B cell (primary cell): ENCODE measurements at regions not wholly inside any gene's neighbourhood (a gene's known extent, or its start where the extent isn't known, plus 50 kb on each side); places are given as distances from the start of the nearest gene placed in this dataset.

Experiments
- ATAC-seq: fragments of 200-7000 bp; cut with Tn5 transposase; one replicate; pipeline ENCODE4 v1.10.0; 2021; ENCODE audit warnings: low read depth, mild to moderate bottlenecking, moderate number of reproducible peaks, moderate library complexity
- CTCF ChIA-PET: fragments of 350-600 bp; sonication (Branson Sonifier 250); formaldehyde crosslinking; loops from one replicate; lab custom pipeline; 2021; ENCODE audit warnings: antibody characterized with exemption, inconsistent platforms; lab: Charles Lee
- POLR2A ChIA-PET: fragments of 350-600 bp; sonication (Branson Sonifier 250); formaldehyde crosslinking; loops from one replicate; lab custom pipeline; 2021; ENCODE audit warnings: antibody characterized with exemption; lab: Charles Lee
- DNase-seq: peaks from one replicate; pipeline ENCODE4 v3.0.0; 2013
- H2AFZ ChIP-seq: 2 replicates; pipeline ENCODE4 v1.6.1; 2012; ENCODE audit warnings: mild to moderate bottlenecking, low read depth, low read length; ENCODE audit not compliant: insufficient read depth, poor library complexity, severe bottlenecking
- H3K27ac ChIP-seq, 2 donors: 1 replicate in 1 of 2; 2 replicates in 1 of 2; pipeline ENCODE4 v1.5.1; 2012 to 2013; ENCODE audit warnings: low read length in 2 of 2, mild to moderate bottlenecking in 2 of 2, moderate library complexity in 1 of 2
- H3K27me3 ChIP-seq, 4 experiments: fragments of 200-600 bp in 1 of 4; sonication (generic) in 1 of 4; replicated peaks in 1 of 4; 1 replicate in 2 of 4; 2 replicates in 2 of 4; pipeline versions ENCODE4 v1.6.1 to v1.7.0; 2013 to 2016; ENCODE audit warnings: low read length in 3 of 4, mild to moderate bottlenecking in 2 of 4, mixed read lengths in 1 of 4, moderate library complexity in 1 of 4; ENCODE audit not compliant: insufficient read depth in 4 of 4, control insufficient read depth in 3 of 4; ENCODE audit errors: control extremely low read depth in 1 of 4
- H3K36me3 ChIP-seq, 2 experiments: replicated peaks in 1 of 2; 1 replicate in 1 of 2; 2 replicates in 1 of 2; pipeline versions ENCODE4 v1.6.1 to v1.7.1; 2013; ENCODE audit warnings: low read length in 1 of 2; ENCODE audit not compliant: insufficient read depth in 2 of 2, control insufficient read depth in 1 of 2; ENCODE audit errors: control extremely low read depth in 1 of 2, extremely low read depth in 1 of 2
- H3K4me1 ChIP-seq, 2 donors: fragments of 200-600 bp in 1 of 2; sonication (generic) in 1 of 2; 1 replicate in 1 of 2; 2 replicates in 1 of 2; pipeline versions ENCODE4 v1.5.1 to v1.6.1; 2013 to 2017; ENCODE audit warnings: low read length in 2 of 2; ENCODE audit not compliant: control insufficient read depth in 2 of 2, insufficient read depth in 2 of 2
- H3K4me2 ChIP-seq: replicated peaks from 2 replicates; pipeline ENCODE3; 2012; ENCODE audit warnings: mild to moderate bottlenecking, low read depth, low read length; ENCODE audit not compliant: poor library complexity, severe bottlenecking
- H3K4me3 ChIP-seq, 5 experiments: fragments of 200-600 bp in 1 of 5; sonication (generic) in 1 of 5; 1 replicate in 3 of 5; 2 replicates in 2 of 5; pipeline versions ENCODE4 v1.5.1 to v1.7.0; 2011 to 2016; ENCODE audit warnings: low read length in 4 of 5, mild to moderate bottlenecking in 4 of 5, low read depth in 2 of 5, control low read depth in 1 of 5, moderate library complexity in 1 of 5; ENCODE audit not compliant: insufficient read depth in 1 of 5; ENCODE audit errors: control extremely low read depth in 1 of 5, extremely low read depth in 1 of 5
- H3K79me2 ChIP-seq: fragments of 200-600 bp; sonication (generic); one replicate; pipeline ENCODE4 v1.6.0; 2016; ENCODE audit warnings: low read length; ENCODE audit not compliant: control insufficient read depth, insufficient read depth
- H3K9ac ChIP-seq: fragments of 200-600 bp; sonication (generic); 2 replicates; pipeline ENCODE4 v1.6.1; 2017; ENCODE audit warnings: mild to moderate bottlenecking, low read length, moderate library complexity
- H3K9me3 ChIP-seq, 3 donors: one replicate each; pipeline versions ENCODE4 v1.6.1 to v1.7.1; 2013; ENCODE audit warnings: low read length in 2 of 3; ENCODE audit not compliant: control insufficient read depth in 2 of 3, insufficient read depth in 1 of 3; ENCODE audit errors: control extremely low read depth in 1 of 3
- H4K20me1 ChIP-seq: 2 replicates; pipeline ENCODE4 v1.6.0; 2012; ENCODE audit warnings: mild to moderate bottlenecking, low read length; ENCODE audit not compliant: insufficient read depth, control insufficient read depth, poor library complexity, severe bottlenecking
- H3K27ac Mint-ChIP-seq: one replicate; pipeline ENCODE4 v1.8.0; 2021; ENCODE audit warnings: mixed read lengths
- H3K27me3 Mint-ChIP-seq: one replicate; pipeline ENCODE4 v1.8.0; 2021; ENCODE audit warnings: mixed read lengths
- H3K4me1 Mint-ChIP-seq: one replicate; pipeline ENCODE4 v1.8.0; 2021; ENCODE audit warnings: mixed read lengths
- H3K4me3 Mint-ChIP-seq: one replicate; pipeline ENCODE4 v1.8.0; 2021; ENCODE audit warnings: mixed read lengths
- H3K9me3 Mint-ChIP-seq: one replicate; pipeline ENCODE4 v1.8.0; 2022; ENCODE audit warnings: mixed read lengths; ENCODE audit not compliant: insufficient read depth
- CTCF ChIP-seq: fragments of 200-600 bp; IDR thresholded peaks from one replicate; pipeline ENCODE4 v1.8.0; 2022; ENCODE audit warnings: antibody characterized with exemption, mild to moderate bottlenecking
- EZH2 ChIP-seq: IDR thresholded peaks from 2 replicates; pipeline ENCODE4 v1.6.1; 2012; ENCODE audit warnings: borderline replicate concordance, low read depth, mild to moderate bottlenecking, moderate library complexity, low read length; ENCODE audit not compliant: insufficient read depth, poor library complexity, severe bottlenecking
- WGBS: methylation state at CpG from one replicate; pipeline ENCODE4 v1.1.5; 2013; ENCODE audit warnings: missing lambda C conversion rate; ENCODE audit not compliant: insufficient coverage; 5-methylcytosine and 5-hydroxymethylcytosine counted together
- intact Hi-C: fragments of 100-400 bp; cut with micrococcal nuclease; formaldehyde crosslinking; loops from one replicate; pipeline ENCODE4 v1.10.0; 2022

GRCh38 chr6:113060664-113061063 is 713.5 kb downstream of the RFPL4B start:
- DNase-seq = no peak
- ChIA-PET POLR2A (no interaction called here), CTCF (no interaction called here)
- no peak for ATAC-seq
- no peaks in the 10 kb centered on the region for H3K36me3 ChIP-seq
- Mint-ChIP-seq H3K27ac (no peak overlapping the region), H3K9me3 (peaks cover 3% of the 10 kb centered on the region), H3K27me3 (peaks cover 11% of the 10 kb centered on the region), H3K4me3 (no peak overlapping the region), H3K4me1 (no peaks in the 10 kb centered on the region)
- intact Hi-C loops = no loop called here
- TF ChIP-seq EZH2 = no peak
- no peak for TF ChIP-seq CTCF
- H3K27ac ChIP-seq = no peak overlapping the region
- no peak overlapping the region for H3K9ac ChIP-seq
- H4K20me1 ChIP-seq = no peaks in the 10 kb centered on the region
- no peaks in the 10 kb centered on the region for H3K27me3 ChIP-seq
- no peak overlapping the region for H3K4me2 ChIP-seq
- no peaks in the 10 kb centered on the region for H3K4me1 ChIP-seq
- no peak overlapping the region for H2AFZ ChIP-seq
- 22% methylated on average over 1 of the region's 2 CpGs for WGBS
- no peak overlapping the region for H3K4me3 ChIP-seq
- no peaks in the 10 kb centered on the region for H3K9me3 ChIP-seq
- no peaks in the 10 kb centered on the region for H3K79me2 ChIP-seq

- no peak overlapping the region for H2AFZ ChIP-seq
- no peak overlapping the region for H3K9ac ChIP-seq
These were observed 718.5 kb downstream of the RFPL4B start for GRCh38 chr6:113065611-113066010.

More at GRCh38 chr6:113065611-113066010, 718.5 kb downstream of the RFPL4B start:
- peaks cover 11% of the 10 kb centered on the region for H3K27me3 Mint-ChIP-seq
- Histone ChIP-seq H3K4me2 (no peak overlapping the region), H3K9me3 (no peaks in the 10 kb centered on the region), H3K4me3 (no peak overlapping the region), H3K27ac (no peak overlapping the region), H3K79me2 (no peaks in the 10 kb centered on the region), H3K4me1 (no peaks in the 10 kb centered on the region), H3K27me3 (no peaks in the 10 kb centered on the region), H3K36me3 (no peaks in the 10 kb centered on the region), H4K20me1 (no peaks in the 10 kb centered on the region)
- intact Hi-C loops = no loop called here
- no peaks in the 10 kb centered on the region for H3K4me1 Mint-ChIP-seq
- CTCF ChIA-PET = no interaction called here
- H3K4me3 Mint-ChIP-seq = no peak overlapping the region
- no peak for ATAC-seq
- H3K27ac Mint-ChIP-seq = no peak overlapping the region
- WGBS = no CpG with 5 or more reads among the region's 2 CpGs
- no peaks in the 10 kb centered on the region for H3K9me3 Mint-ChIP-seq
- DNase-seq = no peak
- POLR2A ChIA-PET = no interaction called here
- TF ChIP-seq EZH2 (no peak), CTCF (no peak)
